ENCODE measurements at regions not wholly inside any gene's neighbourhood (a gene's known extent, or its start where the extent isn't known, plus 50 kb on each side); places are given as distances from the start of the nearest gene placed in this dataset.

- TF ChIP-seq POLR2AphosphoS5 (IDR thresholded peaks at IDR 0.05) (no peak), CTCF (IDR thresholded peaks at IDR 0.05) (no peak), POLR2A (IDR thresholded peaks at IDR 0.05) (no peak)
Observed at GRCh38 chr6:113276601-113277000, 580.5 kb upstream of the MARCKS start.
